Activated CD4-positive, CD25-positive, alpha-beta regulatory T cell (primary cell): ENCODE measurements at regions not wholly inside any gene's neighbourhood (a gene's known extent, or its start where the extent isn't known, plus 50 kb on each side); places are given as distances from the start of the nearest gene placed in this dataset.

Experiments
- DNase-seq, 4 experiments: peaks; one replicate each; lab custom pipeline; 2025; lab: John Stamatoyannopoulos, UW

GRCh38 chr3:153313302-153313965, 151.4 kb downstream of the RAP2B start:
- no peak for DNase-seq

GRCh38 chr3:153314038-153314437, 152.0 kb downstream of the RAP2B start:
- no peak for DNase-seq

DNA sequence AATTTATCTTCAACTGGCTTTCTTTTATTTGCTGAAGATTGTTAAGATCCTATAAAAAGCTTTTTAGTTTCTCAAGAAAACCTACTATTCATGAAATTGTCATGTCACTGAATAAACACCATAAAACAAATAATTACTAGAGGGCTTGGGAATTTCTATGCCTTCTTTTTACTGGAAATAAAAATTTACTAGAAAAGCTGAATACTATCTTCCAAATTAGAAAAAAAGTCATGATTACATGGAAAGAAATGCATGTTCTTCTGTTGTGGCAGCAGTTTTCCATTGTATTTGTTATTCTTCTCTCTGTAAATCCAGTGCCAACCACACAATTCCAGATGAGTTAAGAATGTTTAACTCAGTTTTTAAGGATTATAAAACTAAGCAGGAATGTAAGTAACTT, 153.8 kb downstream of the RAP2B start:
- no peak for DNase-seq

DNA sequence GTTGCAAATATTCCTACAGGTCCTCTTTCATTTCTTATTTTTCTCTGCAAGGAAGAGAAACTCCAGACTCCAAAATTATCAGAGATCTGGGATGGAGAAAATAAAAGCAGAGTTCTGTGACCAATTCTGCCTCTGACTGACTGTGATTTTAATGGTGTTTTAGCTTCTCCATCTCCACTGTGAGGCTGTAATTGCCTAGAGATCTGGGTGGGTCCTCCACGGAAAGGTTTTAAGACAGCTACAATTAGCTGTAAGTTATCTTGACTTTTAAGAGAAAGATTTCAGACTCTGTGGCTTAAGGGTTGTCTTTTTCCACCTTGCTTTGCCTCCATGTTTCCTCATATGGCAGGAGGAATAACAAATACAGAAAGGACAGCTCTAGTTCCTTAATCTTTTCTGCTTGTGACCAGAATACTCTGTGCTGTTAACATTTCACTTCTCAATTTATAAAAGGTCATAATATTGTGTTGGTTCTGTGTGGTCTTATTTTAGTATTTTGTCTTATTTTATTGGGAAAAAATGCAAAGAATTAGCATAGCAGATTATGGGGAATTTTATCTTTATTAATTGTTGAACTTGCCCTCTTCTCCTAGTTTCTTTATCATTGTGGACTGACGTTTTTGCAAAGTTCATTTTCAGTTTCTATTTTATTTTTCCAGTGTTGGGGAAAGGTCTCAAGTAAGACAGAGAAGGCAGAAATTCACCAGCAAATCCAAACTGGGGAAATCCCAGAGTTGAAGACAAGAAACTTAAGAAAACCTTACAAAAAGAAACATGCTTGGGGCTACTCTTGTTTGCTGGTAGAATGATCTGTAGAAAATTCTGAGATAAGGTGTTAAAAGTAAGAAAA, 157.9 kb downstream of the RAP2B start:
- no peak for DNase-seq

DNA sequence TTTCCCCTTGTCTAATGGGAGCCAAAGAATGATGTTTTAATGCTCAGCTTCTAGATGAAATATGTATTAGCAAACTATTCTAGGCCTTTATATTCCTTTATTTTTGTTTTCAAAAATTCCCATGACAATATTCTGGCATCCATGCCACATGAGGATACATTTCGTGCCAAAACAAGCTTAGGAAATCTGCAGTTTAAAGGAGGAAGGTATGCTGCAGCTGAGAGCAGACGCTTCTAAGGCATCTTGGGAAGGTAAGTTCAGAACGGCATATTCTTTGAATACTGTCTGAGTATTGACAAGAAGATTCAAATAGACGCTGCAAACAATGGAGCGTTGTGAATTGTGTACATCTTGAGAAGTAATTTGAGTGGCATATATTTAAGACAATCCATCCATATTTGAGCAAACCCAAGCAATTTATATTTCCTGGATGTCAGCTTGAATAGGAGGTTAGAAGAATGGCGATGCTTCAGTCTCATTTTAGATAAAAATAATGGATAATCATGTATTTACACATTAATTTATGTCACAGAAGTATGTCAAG, 158.6 kb downstream of the RAP2B start:
- no peak for DNase-seq

- DNase-seq: no peak
These were observed 166.7 kb downstream of the RAP2B start for GRCh38 chr3:153328690-153329089.

DNA sequence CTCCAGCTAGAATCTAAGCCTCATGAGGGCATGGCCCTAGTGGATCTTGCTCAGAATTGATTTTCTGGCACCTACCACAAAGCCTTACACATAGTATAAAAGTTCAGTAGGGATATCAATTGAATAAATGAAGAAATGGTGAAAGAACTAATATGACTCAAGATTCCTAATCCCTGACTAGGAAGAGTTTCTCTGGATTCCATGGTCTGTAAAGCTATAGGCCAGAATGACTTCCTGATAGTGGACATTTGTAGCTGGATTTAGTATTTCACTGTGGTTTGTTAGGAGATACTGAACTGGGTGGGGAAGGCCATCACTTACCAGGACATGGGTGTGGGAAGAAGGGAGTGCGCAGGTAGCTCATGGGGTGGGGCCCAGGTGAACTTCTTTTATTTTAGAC, 168.9 kb downstream of the RAP2B start:
- no peak for DNase-seq

DNA sequence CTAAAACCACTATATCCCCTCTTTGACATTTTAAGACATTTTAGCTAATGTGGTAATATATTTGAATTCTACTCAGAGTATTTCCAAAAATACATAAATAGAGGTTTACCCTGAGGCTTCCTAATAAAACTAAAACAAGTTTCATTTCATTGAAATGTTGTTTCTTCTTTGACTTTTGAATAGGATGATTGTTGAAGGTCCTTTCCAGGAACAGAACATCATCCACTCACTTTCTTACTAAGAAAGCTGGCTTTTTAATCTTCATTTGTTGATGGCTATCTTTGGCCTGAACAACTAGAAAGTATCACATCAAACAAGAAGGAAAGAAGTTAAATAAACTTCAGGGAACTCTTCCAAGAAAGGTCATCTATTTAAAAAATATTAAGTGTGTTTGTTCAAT, 169.7 kb downstream of the RAP2B start:
- DNase-seq: no peak

DNA sequence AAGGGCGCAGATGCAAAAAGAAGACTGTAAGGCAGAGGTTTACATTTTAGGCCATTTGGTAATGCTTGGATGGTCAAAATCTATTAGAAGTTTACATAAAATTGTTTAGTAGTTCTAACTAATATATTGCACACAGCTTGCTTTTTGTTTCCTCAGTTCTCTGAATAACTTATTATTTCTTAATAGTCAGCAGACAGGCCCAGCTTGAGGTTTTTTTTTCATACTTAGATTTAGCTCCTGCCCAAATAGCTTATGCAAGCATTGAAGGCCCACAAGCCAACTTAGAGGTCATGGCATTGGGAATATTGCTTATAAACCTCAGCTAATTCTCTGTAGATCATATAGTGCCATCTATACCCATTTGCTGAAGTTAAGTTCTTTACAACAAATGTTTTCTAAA, 172.5 kb downstream of the RAP2B start:
- no peak for DNase-seq

DNA sequence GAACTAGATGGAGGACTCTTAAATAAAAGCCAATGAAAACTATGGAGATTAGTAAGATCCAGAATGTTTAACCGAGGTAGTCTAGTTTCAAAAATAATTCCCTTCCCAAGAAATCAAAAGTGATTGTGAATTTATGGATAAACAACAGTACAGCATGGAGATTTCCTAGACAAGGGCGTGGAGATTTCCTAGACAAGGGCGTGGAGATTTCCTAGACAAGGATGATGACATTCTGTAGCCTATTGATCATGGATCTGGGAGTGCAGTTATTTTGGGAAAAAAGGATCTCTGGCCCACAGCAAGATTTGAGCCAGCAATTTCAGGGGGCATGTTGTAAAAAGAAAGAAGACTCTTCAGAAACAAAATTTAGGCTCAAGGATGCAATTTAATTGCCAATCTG, 175.3 kb downstream of the RAP2B start:
- DNase-seq: no peak

DNA sequence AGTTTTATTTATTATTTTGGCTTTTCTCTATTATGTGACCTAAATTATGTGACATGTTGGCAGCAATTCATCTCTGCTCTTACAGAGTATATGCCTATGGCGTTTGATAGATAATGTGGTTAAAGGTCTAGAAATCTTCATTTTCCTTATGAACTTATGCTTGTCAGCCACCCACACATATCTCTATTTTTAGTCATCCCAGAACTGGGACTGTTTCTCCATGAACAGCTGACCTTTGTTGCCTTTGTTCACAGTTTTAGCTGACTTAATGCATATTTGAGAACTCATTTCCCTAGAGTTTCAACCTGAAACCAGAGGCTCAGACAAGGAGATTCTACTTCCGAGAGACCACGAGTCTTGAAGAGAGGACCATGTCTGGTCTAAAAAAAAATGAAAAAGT, 176.5 kb downstream of the RAP2B start:
- DNase-seq: no peak

GRCh38 chr3:153339065-153339464, 177.0 kb downstream of the RAP2B start:
- DNase-seq: no peak

DNA sequence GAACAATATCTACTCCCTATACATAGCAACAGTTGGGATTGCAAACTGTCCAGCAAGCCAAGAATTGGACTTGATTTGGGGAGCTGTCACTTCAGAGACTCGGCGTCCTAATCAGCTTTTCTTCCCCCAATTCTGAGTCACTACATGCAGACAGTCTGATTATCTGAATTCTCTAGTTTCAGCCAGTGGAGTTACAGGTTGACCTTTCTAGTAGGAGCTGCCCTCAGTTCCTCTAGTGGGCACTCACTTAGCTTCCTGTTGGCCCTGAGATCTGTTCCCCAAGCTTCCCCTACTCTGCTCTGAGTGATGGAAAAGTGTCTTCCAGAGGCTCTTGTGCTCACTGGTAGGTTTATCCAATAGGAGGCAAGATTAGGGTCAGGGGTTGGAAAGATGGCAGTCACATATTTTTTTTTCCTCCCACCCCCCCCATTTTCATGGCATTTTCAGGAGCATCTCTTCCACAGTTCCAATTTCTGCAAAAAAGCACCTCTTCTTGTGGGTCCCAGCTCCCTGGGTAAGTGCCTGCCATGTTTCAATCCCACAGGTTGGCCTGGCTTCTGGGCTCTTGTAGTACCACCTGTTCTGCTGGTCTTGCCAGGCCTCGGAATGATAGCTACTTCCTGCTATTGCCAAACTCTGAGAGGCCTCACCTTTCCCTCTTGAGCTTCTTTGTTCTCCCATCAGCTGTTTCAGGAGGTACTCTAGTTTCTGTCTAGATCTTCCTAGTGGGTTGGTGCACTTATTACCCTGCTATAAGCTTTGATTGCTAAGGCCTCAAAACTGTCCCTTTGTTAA, 182.2 kb downstream of the RAP2B start:
- no peak for DNase-seq

GRCh38 chr3:153348457-153349107, 186.6 kb downstream of the RAP2B start:
- no peak for DNase-seq

DNA sequence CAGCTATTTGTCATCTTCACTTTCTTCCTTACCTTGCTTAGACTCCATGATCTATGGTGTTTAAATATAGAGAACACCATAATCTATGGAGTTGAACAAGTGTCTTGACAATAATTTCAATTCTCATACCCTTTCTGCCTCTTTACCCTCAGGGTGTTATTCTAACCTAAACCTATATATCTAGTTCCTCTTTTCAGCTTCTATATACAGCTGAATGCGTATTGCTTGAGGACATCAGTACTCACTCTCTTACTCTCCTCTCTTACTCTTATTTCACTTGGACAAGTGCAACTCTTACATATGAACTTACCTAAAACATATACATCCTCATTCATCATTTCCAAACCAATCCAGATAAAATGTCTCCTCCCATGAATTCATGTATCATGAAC, 187.1 kb downstream of the RAP2B start:
- DNase-seq: no peak

DNA sequence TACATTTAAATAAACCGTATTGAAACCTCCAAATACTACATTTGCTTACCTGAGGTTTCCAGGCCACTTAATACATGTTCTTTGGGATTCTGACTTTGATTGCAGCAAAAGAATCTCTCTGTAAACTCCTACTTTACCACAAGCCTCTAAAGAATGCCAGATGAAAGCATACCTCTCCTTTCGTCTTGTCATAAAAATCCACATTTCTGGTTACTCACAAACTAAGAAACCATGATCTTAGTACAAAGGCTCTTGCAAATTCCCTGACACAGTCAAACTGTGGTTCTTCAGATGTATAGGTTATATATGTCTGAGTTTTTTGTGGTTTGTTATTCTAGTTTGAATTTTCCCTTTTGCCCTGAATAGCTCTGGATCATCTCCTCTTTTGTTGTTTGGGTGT, 188.4 kb downstream of the RAP2B start:
- DNase-seq: no peak

GRCh38 chr3:153354641-153355040, 192.6 kb downstream of the RAP2B start:
- DNase-seq: no peak

GRCh38 chr3:153355559-153355958, 193.5 kb downstream of the RAP2B start:
- no peak for DNase-seq

- no peak for DNase-seq
These were observed 194.9 kb downstream of the RAP2B start for GRCh38 chr3:153356908-153357307.

GRCh38 chr3:153357436-153357835, 195.4 kb downstream of the RAP2B start:
- DNase-seq: no peak

- no peak for DNase-seq
These were observed 207.7 kb downstream of the RAP2B start for GRCh38 chr3:153369561-153370374.
